T-helper 17 cell (primary cell): ENCODE measurements at regions not wholly inside any gene's neighbourhood (a gene's known extent, or its start where the extent isn't known, plus 50 kb on each side); places are given as distances from the start of the nearest gene placed in this dataset.

ENCODE experiments used
- ATAC-seq: fragments of 150-1000 bp; cut with Tn5 transposase; 2 replicates; pipeline ENCODE4 v1.10.0; 2021; ENCODE audit warnings: mild to moderate bottlenecking, moderate library complexity
- DNase-seq, 3 donors: peaks; one replicate each; pipeline versions ENCODE4 v3.0.0 to v3.0.0-alpha.2; 2020 to 2021
- H3K9me3 ChIP-seq: one replicate; pipeline ENCODE4 v1.7.0; 2013; ENCODE audit warnings: low read length, mild to moderate bottlenecking; ENCODE audit not compliant: control insufficient read depth, poor library complexity, severe bottlenecking
- H3K27ac Mint-ChIP-seq: one replicate; pipeline ENCODE4 v1.8.0; 2022; ENCODE audit warnings: mild to moderate bottlenecking, moderate library complexity, mixed read lengths
- H3K27me3 Mint-ChIP-seq: one replicate; pipeline ENCODE4 v1.8.0; 2022; ENCODE audit warnings: mixed read lengths
- H3K36me3 Mint-ChIP-seq: one replicate; pipeline ENCODE4 v1.8.0; 2022; ENCODE audit warnings: low read depth, mixed read lengths
- H3K4me1 Mint-ChIP-seq: one replicate; pipeline ENCODE4 v1.8.0; 2022; ENCODE audit warnings: mild to moderate bottlenecking, mixed read lengths
- H3K4me3 Mint-ChIP-seq: one replicate; pipeline ENCODE4 v1.8.0; 2022; ENCODE audit warnings: mild to moderate bottlenecking, moderate library complexity, mixed read lengths

DNA sequence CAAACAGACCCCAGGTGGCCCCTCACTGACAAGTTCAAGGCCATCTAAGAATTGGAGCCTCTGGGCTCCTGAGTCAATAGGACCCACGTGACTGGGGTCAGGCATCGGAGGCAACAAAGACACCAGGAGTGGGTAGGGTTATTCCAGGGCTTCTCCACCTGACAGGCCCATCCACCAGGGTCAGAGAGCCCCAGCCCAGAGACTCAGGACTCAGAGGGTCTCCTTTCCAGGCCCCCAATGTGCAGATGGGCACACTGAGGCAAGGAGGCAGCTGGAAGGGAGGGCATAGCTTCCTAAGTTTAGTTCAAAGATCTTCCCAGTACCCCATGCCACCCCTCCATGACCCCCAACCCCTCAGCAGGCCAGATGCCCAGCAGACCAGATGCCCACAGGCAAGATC lies 388.6 kb downstream of the MATN1 start:
- Mint-ChIP-seq H3K36me3 (no peaks in the 10 kb centered on the region), H3K4me1 (no peaks in the 10 kb centered on the region), H3K27me3 (peaks cover 18% of the 10 kb centered on the region), H3K27ac (no peak overlapping the region), H3K4me3 (no peak overlapping the region)
- ATAC-seq (no peak), DNase-seq (no peak)
- H3K9me3 ChIP-seq, result no peaks in the 10 kb centered on the region

DNA sequence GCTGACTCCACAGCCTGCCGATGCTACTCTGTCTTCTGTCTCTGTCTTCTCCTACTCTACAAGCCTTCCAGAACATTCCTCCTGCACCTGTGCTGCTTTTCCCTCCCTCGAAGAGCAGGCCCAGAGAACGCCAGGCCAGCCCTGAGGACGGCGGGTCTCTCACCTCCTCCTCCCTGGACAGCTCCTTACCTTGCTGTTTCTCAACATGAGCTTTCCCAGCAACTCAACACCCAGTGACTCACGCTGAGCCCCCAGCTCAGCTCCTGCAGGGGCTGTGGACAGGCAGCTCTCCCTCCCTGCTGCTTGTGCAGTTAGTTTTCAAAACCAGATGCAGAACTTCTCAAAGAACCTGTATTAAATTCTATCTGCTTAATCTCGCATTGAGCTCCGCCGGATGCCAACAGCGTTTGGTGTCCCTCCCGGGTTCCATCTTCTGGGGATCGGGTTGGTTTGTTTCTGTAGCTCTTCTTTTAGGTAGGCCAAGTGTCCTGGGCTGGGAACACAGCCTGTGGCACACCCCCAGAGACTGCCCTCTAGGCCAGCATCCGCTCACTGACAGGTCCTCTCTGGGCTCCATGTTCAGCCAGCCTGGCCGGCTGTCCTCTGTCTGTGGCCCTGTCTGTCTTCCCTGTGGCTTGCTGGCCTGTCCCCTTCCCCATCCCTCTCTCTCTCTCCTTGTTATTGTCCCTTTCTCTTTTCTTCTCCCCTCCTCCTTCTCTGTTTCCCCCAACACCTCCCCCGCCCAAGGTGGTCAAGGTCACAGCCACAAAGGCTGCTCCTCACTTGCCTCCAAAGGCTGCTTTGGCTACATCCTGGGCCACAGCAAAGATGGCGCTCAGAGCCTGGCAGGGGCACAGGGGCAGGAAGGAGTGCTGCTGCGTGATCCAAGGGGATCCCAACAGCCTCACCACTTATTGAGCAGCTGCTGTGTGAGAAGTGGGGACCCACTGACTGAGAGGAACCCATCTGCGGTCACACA lies 391.0 kb downstream of the MATN1 start:
- Mint-ChIP-seq H3K27ac (no peak overlapping the region), H3K4me1 (no peaks in the 10 kb centered on the region), H3K27me3 (peaks cover 28% of the 10 kb centered on the region), H3K4me3 (no peak overlapping the region), H3K36me3 (no peaks in the 10 kb centered on the region)
- no peaks in the 10 kb centered on the region for H3K9me3 ChIP-seq
- no peak for ATAC-seq
- DNase-seq, result no peak

DNA sequence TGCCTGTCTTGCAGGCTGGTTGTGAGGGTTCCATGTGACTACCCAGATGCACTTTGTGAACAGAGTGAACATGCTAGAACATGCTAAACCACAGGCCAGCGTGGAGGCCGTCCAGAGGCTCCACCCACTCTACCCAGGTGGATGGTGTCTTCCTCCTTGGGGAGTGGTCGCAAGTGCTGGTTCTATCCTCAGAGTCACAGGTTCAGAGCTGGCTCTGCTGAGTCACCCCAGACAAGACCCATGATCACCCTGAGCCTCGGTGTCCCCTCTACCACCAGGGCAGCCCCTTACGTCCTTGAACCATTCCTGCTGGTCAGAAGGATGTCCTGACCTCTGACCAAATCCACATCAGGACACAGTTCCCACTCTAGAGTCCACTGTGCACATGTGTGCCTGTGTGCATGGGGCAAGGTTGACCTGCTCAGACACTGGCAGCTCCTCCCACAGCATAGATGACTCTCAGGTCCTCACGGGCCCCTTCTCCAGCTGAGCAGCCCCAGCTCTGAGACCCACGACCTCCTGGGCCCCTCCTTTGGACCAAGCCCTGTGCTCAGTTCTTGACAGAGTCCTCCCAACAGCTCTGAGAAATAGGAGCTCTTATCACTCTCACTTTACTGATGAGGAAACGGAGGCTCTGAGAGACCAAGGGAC lies 391.8 kb downstream of the MATN1 start:
- H3K9me3 ChIP-seq, result no peaks in the 10 kb centered on the region
- no peaks in the 10 kb centered on the region for H3K4me1 Mint-ChIP-seq
- no peak for DNase-seq
- no peaks in the 10 kb centered on the region for H3K36me3 Mint-ChIP-seq
- ATAC-seq, result no peak
- no peak overlapping the region for H3K27ac Mint-ChIP-seq
- H3K27me3 Mint-ChIP-seq, result peaks cover 31% of the 10 kb centered on the region
- no peak overlapping the region for H3K4me3 Mint-ChIP-seq

DNA sequence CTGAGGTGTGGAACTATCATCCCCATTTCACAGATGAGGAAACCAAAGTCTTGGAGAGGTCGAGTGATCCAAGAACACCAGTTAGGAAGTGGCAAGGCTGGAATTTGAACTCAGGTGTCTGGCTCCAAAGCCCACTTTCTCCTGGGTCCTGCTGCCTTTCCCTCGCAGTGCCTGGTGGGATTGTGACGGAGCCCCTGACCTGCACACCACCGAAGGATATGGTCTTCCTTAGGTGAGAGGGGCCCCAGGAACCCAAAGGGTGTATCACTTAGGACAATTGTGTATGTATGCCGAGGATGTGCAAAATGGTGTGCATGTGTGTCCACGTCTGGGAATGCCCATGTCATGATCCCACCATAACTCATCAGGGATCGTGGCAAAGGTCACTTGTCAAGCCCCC lies 392.7 kb downstream of the MATN1 start:
- no peaks in the 10 kb centered on the region for H3K9me3 ChIP-seq
- ATAC-seq, result no peak

DNA sequence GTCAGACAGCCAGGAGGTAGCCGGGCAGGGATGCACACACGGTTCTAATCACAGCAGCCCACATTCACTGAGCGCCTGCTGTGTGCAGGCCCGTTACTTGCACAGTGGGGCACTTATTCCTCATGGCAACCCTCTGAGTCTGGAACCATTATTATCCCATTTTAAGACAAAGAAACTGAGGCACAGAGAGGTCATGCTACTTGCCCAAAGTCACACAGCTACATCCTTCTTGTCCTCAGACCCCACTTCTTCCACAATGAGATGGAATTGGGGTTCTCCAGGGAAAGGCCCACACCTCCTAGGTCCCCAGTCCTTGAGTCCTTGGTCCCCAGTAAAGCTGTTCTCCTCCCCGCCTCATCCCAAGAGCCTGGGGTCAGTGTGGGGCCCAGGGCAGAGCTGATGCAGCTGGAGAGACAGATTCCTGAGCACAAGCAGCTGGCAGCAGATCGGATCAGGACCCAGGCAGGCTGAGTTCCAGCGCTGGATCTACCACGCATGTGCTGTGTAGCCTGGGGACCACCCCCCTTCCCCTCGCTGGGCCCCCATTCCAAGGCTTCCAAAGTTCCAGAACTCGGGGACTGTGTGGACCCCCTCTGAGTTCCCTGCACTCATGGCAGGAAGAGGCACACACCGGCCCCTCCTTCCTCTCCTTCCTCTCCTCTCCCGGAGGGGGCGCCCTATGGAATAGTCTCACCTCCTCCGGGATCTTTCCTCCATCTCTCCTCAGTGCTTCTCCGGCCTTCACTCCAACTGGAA lies 393.4 kb downstream of the MATN1 start:
- ATAC-seq, result no peak
- H3K27me3 Mint-ChIP-seq, result peaks cover 32% of the 10 kb centered on the region
- no peak for DNase-seq
- H3K36me3 Mint-ChIP-seq, result no peaks in the 10 kb centered on the region
- no peak overlapping the region for H3K4me3 Mint-ChIP-seq
- H3K27ac Mint-ChIP-seq, result no peak overlapping the region
- no peaks in the 10 kb centered on the region for H3K9me3 ChIP-seq
- H3K4me1 Mint-ChIP-seq, result no peaks in the 10 kb centered on the region

More for the DNA sequence above, 392.7 kb downstream of the MATN1 start:
- DNase-seq, result no peak
- Mint-ChIP-seq H3K36me3 (no peaks in the 10 kb centered on the region), H3K4me3 (no peak overlapping the region), H3K27me3 (peaks cover 32% of the 10 kb centered on the region), H3K4me1 (no peaks in the 10 kb centered on the region), H3K27ac (no peak overlapping the region)

DNA sequence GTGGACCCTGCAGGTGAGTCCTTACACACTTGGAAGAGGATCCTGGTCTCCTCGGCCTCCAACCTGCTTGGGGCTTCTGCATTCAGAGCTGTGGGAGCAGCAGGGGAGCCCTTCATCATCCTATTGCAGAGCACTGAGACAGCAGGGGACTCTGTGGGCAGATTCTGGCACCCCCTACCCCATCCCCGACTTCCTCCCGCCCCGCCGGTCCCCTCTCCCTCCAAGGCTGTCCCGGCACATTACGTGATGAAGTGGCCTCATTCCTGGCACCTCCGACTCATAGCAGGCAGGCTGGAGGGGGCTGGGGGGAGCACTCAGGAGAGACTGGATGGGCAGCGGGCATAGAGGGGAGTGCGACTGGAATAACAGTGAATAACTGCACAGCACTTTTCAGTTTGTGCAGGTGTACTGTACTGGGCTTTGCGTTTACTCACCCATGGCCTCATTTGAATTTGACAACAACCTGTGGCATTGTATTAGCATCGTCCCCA lies 394.1 kb downstream of the MATN1 start:
- peaks cover 37% of the 10 kb centered on the region for H3K27me3 Mint-ChIP-seq
- no peaks in the 10 kb centered on the region for H3K4me1 Mint-ChIP-seq
- DNase-seq (no peak), ATAC-seq (no peak)
- no peaks in the 10 kb centered on the region for H3K36me3 Mint-ChIP-seq
- H3K27ac Mint-ChIP-seq, result no peak overlapping the region
- H3K4me3 Mint-ChIP-seq, result no peak overlapping the region
- H3K9me3 ChIP-seq, result no peaks in the 10 kb centered on the region

DNA sequence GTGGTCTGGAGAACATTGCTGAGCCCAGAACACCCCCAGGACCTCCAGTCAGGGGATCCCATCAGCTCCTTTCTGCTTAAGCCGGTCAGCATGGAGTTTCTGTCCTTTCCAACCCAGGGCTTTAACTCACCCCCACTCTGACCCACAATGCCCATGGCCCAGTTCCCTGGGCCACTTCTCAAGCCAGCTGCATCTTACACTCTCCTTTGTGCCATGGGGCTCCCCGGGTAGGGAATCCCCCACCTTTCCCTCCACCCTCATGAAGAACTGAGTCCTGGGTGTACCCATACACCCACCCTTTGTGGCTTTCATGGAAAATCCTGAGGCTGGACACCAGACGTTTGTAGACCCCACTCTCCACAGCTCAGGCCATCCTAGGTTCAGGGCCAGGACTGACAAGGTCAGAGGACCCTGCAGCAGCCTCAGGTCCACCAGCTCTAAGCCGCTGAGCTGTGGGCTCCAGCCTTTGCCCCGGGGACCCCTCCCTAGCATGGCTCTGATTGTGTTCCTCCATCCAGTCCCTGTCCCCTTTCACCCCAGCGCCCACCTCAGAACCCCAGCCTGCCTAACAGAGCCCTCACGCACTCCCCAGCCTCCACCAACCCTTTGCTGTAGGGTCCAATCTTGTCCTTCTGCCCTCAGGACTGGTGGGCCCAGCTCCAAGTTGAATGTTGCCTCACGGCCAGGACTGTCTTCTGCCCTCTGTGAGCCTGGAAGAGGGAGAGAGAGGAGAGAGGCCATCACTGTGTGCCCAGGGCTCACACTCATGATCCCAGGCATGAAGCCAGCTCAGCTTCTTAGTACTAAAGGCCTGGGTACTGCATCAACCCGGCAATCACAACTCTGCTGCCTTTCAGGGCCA lies 394.8 kb downstream of the MATN1 start:
- H3K9me3 ChIP-seq, result no peaks in the 10 kb centered on the region
- Mint-ChIP-seq H3K27ac (no peak overlapping the region), H3K4me1 (no peaks in the 10 kb centered on the region), H3K36me3 (no peaks in the 10 kb centered on the region), H3K4me3 (no peak overlapping the region), H3K27me3 (peaks cover 44% of the 10 kb centered on the region)
- ATAC-seq (no peak), DNase-seq (no peak)

DNA sequence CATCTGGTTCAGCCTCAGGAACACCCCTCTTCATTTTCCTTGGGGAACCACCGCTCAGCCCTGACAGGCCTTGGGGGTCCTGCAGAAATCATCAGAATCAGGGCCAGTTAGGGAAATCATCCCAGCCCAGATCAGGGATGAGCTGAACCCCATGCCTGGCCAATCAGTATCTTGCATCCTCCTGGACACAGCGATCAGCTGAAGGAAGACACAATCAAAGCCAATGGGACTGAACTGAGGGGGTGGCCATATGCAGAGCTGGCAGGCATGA lies 395.4 kb downstream of the MATN1 start:
- H3K4me3 Mint-ChIP-seq, result no peak overlapping the region
- H3K4me1 Mint-ChIP-seq, result peaks cover 2% of the 10 kb centered on the region
- H3K36me3 Mint-ChIP-seq, result no peaks in the 10 kb centered on the region
- H3K9me3 ChIP-seq, result no peaks in the 10 kb centered on the region
- H3K27me3 Mint-ChIP-seq, result peaks cover 50% of the 10 kb centered on the region
- ATAC-seq, result no peak
- H3K27ac Mint-ChIP-seq, result no peak overlapping the region
- no peak for DNase-seq

DNA sequence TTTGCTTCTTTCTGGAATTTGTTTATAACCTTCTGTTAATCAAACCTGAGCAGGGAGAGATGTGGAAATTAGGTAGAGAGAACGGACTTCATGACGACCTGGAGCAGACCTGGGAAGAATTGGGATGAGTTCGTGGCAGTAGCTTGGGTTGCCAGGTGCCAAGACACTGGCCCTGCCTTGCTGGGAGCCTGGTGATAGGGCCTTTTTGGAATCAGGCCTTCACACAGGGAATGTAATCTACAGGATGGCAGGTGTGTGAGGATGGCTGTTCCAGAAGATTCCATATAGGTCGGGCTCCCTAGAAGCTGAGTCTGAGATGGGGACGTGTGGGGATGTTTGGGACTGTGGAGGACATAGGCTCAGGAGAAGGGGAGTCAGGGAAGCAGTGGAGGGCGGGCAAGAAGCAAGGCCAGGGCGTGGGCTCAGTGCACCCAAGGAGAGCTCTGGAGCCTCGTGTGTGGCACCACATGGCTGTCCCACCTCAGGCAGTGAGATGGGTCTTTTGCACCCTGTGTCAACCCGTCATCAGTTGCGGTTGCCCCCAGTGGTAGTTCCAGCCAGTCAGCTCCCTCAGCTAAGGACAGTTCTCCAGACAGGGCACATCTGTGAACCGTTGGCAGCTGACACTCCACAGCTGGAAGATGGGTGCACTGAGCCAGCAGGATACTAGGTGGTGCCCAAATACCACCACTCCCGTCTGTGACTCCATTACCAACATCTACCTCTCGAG lies 395.9 kb downstream of the MATN1 start:
- Mint-ChIP-seq H3K27ac (no peak overlapping the region), H3K27me3 (peaks cover 51% of the 10 kb centered on the region), H3K4me1 (peaks cover 3% of the 10 kb centered on the region), H3K36me3 (no peaks in the 10 kb centered on the region), H3K4me3 (no peak overlapping the region)
- DNase-seq (no peak), ATAC-seq (no peak)
- no peaks in the 10 kb centered on the region for H3K9me3 ChIP-seq

DNA sequence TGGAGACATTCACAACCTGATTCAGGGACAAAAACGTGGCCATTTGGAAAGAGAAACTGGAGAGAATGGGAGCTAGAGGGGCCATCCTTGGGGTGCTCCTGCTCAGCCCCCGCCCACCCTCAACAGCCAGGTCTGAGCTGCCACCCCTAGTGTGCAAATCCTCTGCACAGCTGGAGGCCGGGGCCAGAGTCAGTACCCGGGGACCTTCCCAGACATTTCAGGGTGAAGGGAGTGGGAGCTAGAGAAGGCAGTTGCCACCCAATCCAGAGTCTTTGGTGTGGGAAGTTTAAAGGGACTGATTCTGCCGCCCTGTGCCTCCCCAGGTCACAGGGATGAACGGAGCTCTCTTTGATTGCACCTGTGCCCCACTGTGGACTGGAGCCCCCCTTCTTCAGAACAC lies 397.4 kb downstream of the MATN1 start:
- peaks cover 51% of the 10 kb centered on the region for H3K27me3 Mint-ChIP-seq
- no peaks in the 10 kb centered on the region for H3K9me3 ChIP-seq
- H3K4me3 Mint-ChIP-seq, result no peak overlapping the region
- H3K27ac Mint-ChIP-seq, result no peak overlapping the region
- peaks cover 3% of the 10 kb centered on the region for H3K4me1 Mint-ChIP-seq
- ATAC-seq (no peak), DNase-seq (no peak)
- H3K36me3 Mint-ChIP-seq, result no peaks in the 10 kb centered on the region

DNA sequence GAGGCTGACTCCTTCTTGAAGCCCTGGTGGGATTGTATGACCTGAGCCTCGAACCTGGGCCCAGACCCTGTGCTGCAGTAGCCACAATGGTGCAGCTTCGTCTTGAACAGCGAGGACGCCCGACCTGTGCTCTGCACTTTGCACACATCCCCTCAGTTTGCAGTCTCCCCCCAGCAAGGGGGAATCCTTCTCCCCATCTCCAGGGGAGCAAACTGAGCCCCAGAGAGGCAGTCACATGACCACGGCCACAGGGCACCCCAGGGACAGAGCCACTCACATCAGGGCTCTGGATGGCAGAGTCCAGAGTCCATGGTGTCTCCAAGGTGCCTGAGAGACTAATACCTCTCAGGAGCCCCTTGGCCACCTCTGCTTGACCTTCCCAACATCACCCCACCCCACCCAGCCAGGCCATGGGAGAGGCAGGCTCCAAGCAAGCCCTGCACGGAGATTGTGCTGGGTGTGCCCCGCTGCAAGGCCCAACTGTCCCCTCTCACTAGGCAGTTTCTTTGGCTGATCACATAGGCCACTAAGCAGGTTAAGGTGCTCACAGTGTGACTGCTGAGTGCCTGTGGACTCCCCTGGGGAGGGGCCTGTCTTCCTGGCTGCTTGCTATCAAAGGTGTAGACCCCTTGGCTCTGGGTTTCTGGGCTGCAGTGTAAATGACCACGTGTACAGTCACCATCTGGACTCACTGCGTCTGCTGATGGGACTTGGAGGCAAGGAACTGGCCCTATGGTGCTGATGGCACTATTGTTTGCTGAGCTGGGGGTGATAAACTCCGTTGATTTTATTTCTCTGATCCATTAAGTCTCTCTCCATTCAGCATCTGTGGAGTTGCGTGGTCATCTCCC lies 398.1 kb downstream of the MATN1 start:
- no peak for DNase-seq
- peaks cover 52% of the 10 kb centered on the region for H3K27me3 Mint-ChIP-seq
- H3K9me3 ChIP-seq, result no peaks in the 10 kb centered on the region
- no peak for ATAC-seq
- H3K27ac Mint-ChIP-seq, result peak overlapping the region; percentile 67
- no peaks in the 10 kb centered on the region for H3K36me3 Mint-ChIP-seq
- no peak overlapping the region for H3K4me3 Mint-ChIP-seq
- H3K4me1 Mint-ChIP-seq, result peaks cover 3% of the 10 kb centered on the region
